GM12878 (cell line): ENCODE measurements at regions not wholly inside any gene's neighbourhood (a gene's known extent, or its start where the extent isn't known, plus 50 kb on each side); places are given as distances from the start of the nearest gene placed in this dataset.

ENCODE experiments used
- ATAC-seq: fragments of 200-7000 bp; cut with Tn5 transposase; 3 replicates; pipeline ENCODE4 v1.9.1; 2020; ENCODE audit warnings: mild to moderate bottlenecking, moderate library complexity
- BruUV-seq: library from RNA; stranded (reverse); fragments of 400-500 nt; replicated peaks from 2 replicates; lab custom pipeline; 2021; lab: Mats Ljungman, UMichigan
- CTCF ChIA-PET: fragments of 300-600 bp; sonication (Branson Sonifier 250); formaldehyde crosslinking; extraction: SDS; loops from one replicate; lab custom pipeline; 2021; ENCODE audit warnings: inconsistent platforms; lab: Yijun Ruan, JAX
- POLR2A ChIA-PET: fragments of 350-600 bp; formaldehyde crosslinking; extraction: SDS; loops from one replicate; lab custom pipeline; 2021; ENCODE audit warnings: inconsistent platforms; lab: Charles Lee
- RAD21 ChIA-PET: fragments of 300-600 bp; sonication (Branson Sonifier 250); formaldehyde crosslinking; loops from one replicate; lab custom pipeline; 2023; ENCODE audit warnings: antibody characterized with exemption; ENCODE audit not compliant: unreplicated experiment; lab: Charles Lee
- SMC1A ChIA-PET: fragments of 300-600 bp; sonication (Branson Sonifier 250); formaldehyde crosslinking; loops from one replicate; lab custom pipeline; 2023; ENCODE audit not compliant: unreplicated experiment, uncharacterized antibody; lab: Charles Lee
- DNase-seq: peaks from one replicate; pipeline ENCODE4 v3.0.0-alpha.2; 2011; ENCODE audit warnings: low read depth, low spot score
- FAIRE-seq: peaks from 3 replicates; lab custom pipeline; 2011; peaks lifted over from hg19 to GRCh38; lab: Jason Lieb, UNC
- H2AFZ ChIP-seq: 2 replicates; pipeline ENCODE4 v1.6.0; 2011; ENCODE audit warnings: low read depth, low read length, control low read depth; ENCODE audit not compliant: control insufficient read depth
- H3K27ac ChIP-seq: 2 replicates; pipeline ENCODE4 v1.5.1; 2011; ENCODE audit warnings: control low read depth; ENCODE audit not compliant: control insufficient read depth, insufficient read depth
- H3K27me3 ChIP-seq, 2 experiments: replicated peaks in 1 of 2; 2 replicates each; pipeline versions ENCODE4 v1.6.0 to v1.6.1; 2011; ENCODE audit warnings: low read length in 1 of 2; ENCODE audit not compliant: control insufficient read depth in 2 of 2, insufficient read depth in 2 of 2
- H3K36me3 ChIP-seq, 2 experiments: 2 replicates each; pipeline ENCODE4 v1.5.1; 2011; ENCODE audit warnings: low read length in 1 of 2; ENCODE audit not compliant: control insufficient read depth in 2 of 2, insufficient read depth in 2 of 2
- H3K4me1 ChIP-seq: 2 replicates; pipeline ENCODE4 v1.6.1; 2011; ENCODE audit warnings: mild to moderate bottlenecking, low read length, moderate library complexity, mixed read lengths; ENCODE audit not compliant: control insufficient read depth, insufficient read depth
- H3K4me2 ChIP-seq: 2 replicates; pipeline ENCODE4 v1.6.0; 2011; ENCODE audit warnings: control low read depth; ENCODE audit not compliant: control insufficient read depth, insufficient read depth
- H3K4me3 ChIP-seq: fragments of 200-600 bp; sonication (generic); 2 replicates; pipeline ENCODE4 v1.5.1; 2016
- H3K79me2 ChIP-seq: 2 replicates; pipeline ENCODE4 v1.6.0; 2011; ENCODE audit warnings: low read length; ENCODE audit not compliant: control insufficient read depth, insufficient read depth
- H3K9ac ChIP-seq: 2 replicates; pipeline ENCODE4 v1.8.0; 2011; ENCODE audit warnings: low read length, control low read depth, mixed read lengths; ENCODE audit not compliant: control insufficient read depth, insufficient read depth
- H3K9me3 ChIP-seq: replicated peaks from 3 replicates; pipeline ENCODE4 v1.5.1; 2011; ENCODE audit warnings: mild to moderate bottlenecking, low read length; ENCODE audit not compliant: control insufficient read depth, insufficient read depth
- H4K20me1 ChIP-seq: 2 replicates; pipeline ENCODE4 v1.6.0; 2011; ENCODE audit not compliant: control insufficient read depth, insufficient read depth
- ATF2 ChIP-seq: IDR thresholded peaks from 2 replicates; pipeline ENCODE4 v1.6.1; 2012; ENCODE audit warnings: low read length, inconsistent platforms
- BHLHE40 ChIP-seq, 2 experiments: fragments of 450-650 bp in 1 of 2; IDR thresholded peaks; 2 replicates each; pipeline ENCODE4 v1.6.1; 2011 to 2017; ENCODE audit warnings: low read depth in 2 of 2, borderline replicate concordance in 1 of 2, improper control_type of control experiment in 1 of 2, low read length in 1 of 2, mild to moderate bottlenecking in 1 of 2
- BMI1 ChIP-seq: fragments of 450-650 bp; IDR thresholded peaks from 2 replicates; pipeline ENCODE4 v1.6.1; 2016; ENCODE audit warnings: mild to moderate bottlenecking, moderate library complexity, borderline replicate concordance
- HCFC1 ChIP-seq: fragments of 150-350 bp; IDR thresholded peaks from 2 replicates; pipeline ENCODE4 v1.6.1; 2014; ENCODE audit warnings: low read length
- HDGF ChIP-seq: fragments of 450-650 bp; IDR thresholded peaks from 2 replicates; pipeline ENCODE4 v1.6.1; 2016; ENCODE audit warnings: antibody characterized with exemption
- MXI1 ChIP-seq: fragments of 150-350 bp; IDR thresholded peaks from 2 replicates; pipeline ENCODE4 v1.6.1; 2011; ENCODE audit warnings: low read depth, mild to moderate bottlenecking, inconsistent platforms, low read length, improper control_type of control experiment
- NRF1 ChIP-seq: conservative IDR thresholded peaks from 2 replicates; pipeline ENCODE4 v1.6.1; 2011; ENCODE audit warnings: mild to moderate bottlenecking, low read depth, low read length, improper control_type of control experiment
- POLR2A ChIP-seq: IDR thresholded peaks from 2 replicates; pipeline ENCODE4 v1.6.1; 2011; ENCODE audit warnings: low read depth, mild to moderate bottlenecking, low read length
- POLR2AphosphoS2 ChIP-seq: IDR thresholded peaks from 2 replicates; pipeline ENCODE4 v1.6.1; 2011; ENCODE audit warnings: low read depth, mild to moderate bottlenecking, low read length, improper control_type of control experiment, moderate library complexity
- RBBP5 ChIP-seq: fragments of 200-600 bp; sonication (generic); conservative IDR thresholded peaks from 2 replicates; pipeline ENCODE4 v1.6.1; 2016
- RUNX3 ChIP-seq: IDR thresholded peaks from 2 replicates; pipeline ENCODE4 v1.6.1; 2012; ENCODE audit warnings: low read length, inconsistent platforms
- ZNF274 ChIP-seq: IDR thresholded peaks from one replicate; pipeline ENCODE4 v1.8.0; 2011; ENCODE audit not compliant: insufficient read length, insufficient read depth
- ZZZ3 ChIP-seq: IDR thresholded peaks from 2 replicates; pipeline ENCODE4 v1.6.1; 2011; ENCODE audit warnings: low read depth; ENCODE audit not compliant: control insufficient read depth, insufficient read length
- WGBS: methylation state at CpG from one replicate; pipeline ENCODE4 v1.1.6; 2016; ENCODE audit warnings: low lambda C conversion rate; ENCODE audit not compliant: insufficient replicate concordance, insufficient coverage; ENCODE audit errors: missing lambda C conversion rate; 5-methylcytosine and 5-hydroxymethylcytosine counted together
- in situ Hi-C: fragments of 300-500 bp; cut with MboI; formaldehyde crosslinking; loops from 9 replicates; pipeline ENCODE4 v1.14.3; 2018; ENCODE audit warnings: mixed read lengths
- intact Hi-C: fragments of 100-400 bp; cut with micrococcal nuclease; formaldehyde crosslinking; loops from one replicate; pipeline ENCODE4 v1.14.2; 2022; ENCODE audit not compliant: unreplicated experiment
- TF ChIP-seq, protein P1 (sequence below): fragments of 450-650 bp; IDR thresholded peaks from 2 replicates; pipeline ENCODE4 v1.6.1; 2016; ENCODE audit warnings: mild to moderate bottlenecking, moderate library complexity, borderline replicate concordance

DNA sequence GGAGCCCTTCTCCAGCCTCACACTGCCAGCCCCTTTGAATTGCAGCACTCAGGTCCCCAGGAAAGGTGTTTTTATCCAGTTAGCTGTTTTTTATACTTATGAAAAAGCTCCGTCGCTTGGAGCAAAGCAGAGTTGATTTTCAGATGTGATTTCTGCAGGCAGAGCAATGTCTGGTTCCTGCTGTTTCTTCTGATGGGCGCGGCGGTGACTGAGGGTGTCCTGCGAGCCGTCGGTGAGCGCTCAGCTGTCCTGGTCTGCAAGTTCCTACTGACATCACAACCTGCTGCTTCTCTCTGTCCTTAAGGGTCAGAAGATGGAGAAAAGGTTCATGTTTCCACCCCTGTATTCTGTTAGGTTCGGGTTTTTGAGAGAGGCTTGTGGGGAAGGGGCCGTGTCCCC is 109.6 kb upstream of the FAM20C start (continued):
- TF ChIP-seq, protein P1, sequence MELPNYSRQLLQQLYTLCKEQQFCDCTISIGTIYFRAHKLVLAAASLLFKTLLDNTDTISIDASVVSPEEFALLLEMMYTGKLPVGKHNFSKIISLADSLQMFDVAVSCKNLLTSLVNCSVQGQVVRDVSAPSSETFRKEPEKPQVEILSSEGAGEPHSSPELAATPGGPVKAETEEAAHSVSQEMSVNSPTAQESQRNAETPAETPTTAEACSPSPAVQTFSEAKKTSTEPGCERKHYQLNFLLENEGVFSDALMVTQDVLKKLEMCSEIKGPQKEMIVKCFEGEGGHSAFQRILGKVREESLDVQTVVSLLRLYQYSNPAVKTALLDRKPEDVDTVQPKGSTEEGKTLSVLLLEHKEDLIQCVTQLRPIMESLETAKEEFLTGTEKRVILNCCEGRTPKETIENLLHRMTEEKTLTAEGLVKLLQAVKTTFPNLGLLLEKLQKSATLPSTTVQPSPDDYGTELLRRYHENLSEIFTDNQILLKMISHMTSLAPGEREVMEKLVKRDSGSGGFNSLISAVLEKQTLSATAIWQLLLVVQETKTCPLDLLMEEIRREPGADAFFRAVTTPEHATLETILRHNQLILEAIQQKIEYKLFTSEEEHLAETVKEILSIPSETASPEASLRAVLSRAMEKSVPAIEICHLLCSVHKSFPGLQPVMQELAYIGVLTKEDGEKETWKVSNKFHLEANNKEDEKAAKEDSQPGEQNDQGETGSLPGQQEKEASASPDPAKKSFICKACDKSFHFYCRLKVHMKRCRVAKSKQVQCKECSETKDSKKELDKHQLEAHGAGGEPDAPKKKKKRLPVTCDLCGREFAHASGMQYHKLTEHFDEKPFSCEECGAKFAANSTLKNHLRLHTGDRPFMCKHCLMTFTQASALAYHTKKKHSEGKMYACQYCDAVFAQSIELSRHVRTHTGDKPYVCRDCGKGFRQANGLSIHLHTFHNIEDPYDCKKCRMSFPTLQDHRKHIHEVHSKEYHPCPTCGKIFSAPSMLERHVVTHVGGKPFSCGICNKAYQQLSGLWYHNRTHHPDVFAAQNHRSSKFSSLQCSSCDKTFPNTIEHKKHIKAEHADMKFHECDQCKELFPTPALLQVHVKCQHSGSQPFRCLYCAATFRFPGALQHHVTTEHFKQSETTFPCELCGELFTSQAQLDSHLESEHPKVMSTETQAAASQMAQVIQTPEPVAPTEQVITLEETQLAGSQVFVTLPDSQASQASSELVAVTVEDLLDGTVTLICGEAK, result no peak
- TF ChIP-seq RBBP5 (no peak), HCFC1 (no peak)

- H3K27ac ChIP-seq, result no peak overlapping the region
- H3K9ac ChIP-seq, result no peak overlapping the region
- 46% methylated on average over 12 of the region's 12 CpGs for WGBS
- ChIA-PET SMC1A (no interaction called here), RAD21 (no interaction called here), CTCF (interaction anchor here (1.2 kb wide), 1 partner anchor 21 kb away, joined by 3 read pairs; no protein-coding TSS in a partner anchor), POLR2A (no interaction called here)
- intact Hi-C loops (no loop called here), in situ Hi-C loops (no loop called here)
- H3K27me3 ChIP-seq, result no peaks in the 10 kb centered on the region
- no peak overlapping the region for H2AFZ ChIP-seq
- no peaks in the 10 kb centered on the region for H3K9me3 ChIP-seq
- BruUV-seq, result no TSS peak
- FAIRE-seq, result no peak
- ATAC-seq, result no peak
- H3K4me3 ChIP-seq, result no peak overlapping the region
- H3K4me2 ChIP-seq, result no peak overlapping the region
- H3K36me3 ChIP-seq, result no peaks in the 10 kb centered on the region
- no peaks in the 10 kb centered on the region for H4K20me1 ChIP-seq
- no peaks in the 10 kb centered on the region for H3K79me2 ChIP-seq
- H3K4me1 ChIP-seq, result no peaks in the 10 kb centered on the region
- DNase-seq, result no peak
- TF ChIP-seq RUNX3 (no peak), BHLHE40 (IDR thresholded peaks at IDR 0.05; ENCODE audit: borderline replicate concordance in 1 of 2, low read depth in 2 of 2, low read length in 1 of 2) (no peak), ZZZ3 (no peak), POLR2A (no peak), ZNF274 (no peak), MXI1 (no peak), POLR2AphosphoS2 (no peak), NRF1 (no peak), BMI1 (no peak), HDGF (no peak), ATF2 (no peak)
- TF ChIP-seq, protein P1, result no peak
Observed at GRCh38 chr7:83441-83840, 108.9 kb upstream of the FAM20C start.
